GM21723 (cell line): ENCODE measurements at regions not wholly inside any gene's neighbourhood (a gene's known extent, or its start where the extent isn't known, plus 50 kb on each side); places are given as distances from the start of the nearest gene placed in this dataset.

Experiments
- ATAC-seq: cut with Tn5 transposase; IDR thresholded peaks from one replicate; pipeline ENCODE4 v1.9.1; 2021; ENCODE audit warnings: mild to moderate bottlenecking, moderate library complexity; ENCODE audit not compliant: unreplicated experiment

- ATAC-seq, result no peak
Observed at GRCh38 chr7:156196649-156197048, 384.4 kb upstream of the SHH start.

GRCh38 chr7:156195276-156195675 is 383.0 kb upstream of the SHH start:
- ATAC-seq, result no peak

- ATAC-seq, result no peak
Observed at GRCh38 chr7:156194813-156195212, 382.6 kb upstream of the SHH start.

- no peak for ATAC-seq
Observed at GRCh38 chr7:156192921-156193320, 380.7 kb upstream of the SHH start.

GRCh38 chr7:156191090-156191489 is 378.8 kb upstream of the SHH start:
- ATAC-seq, result no peak

- ATAC-seq, result no peak
Observed at GRCh38 chr7:156185076-156185475, 372.8 kb upstream of the SHH start.

- no peak for ATAC-seq
Observed at GRCh38 chr7:156184164-156184563, 371.9 kb upstream of the SHH start.

- no peak for ATAC-seq
Observed at GRCh38 chr7:156180451-156181229, 368.4 kb upstream of the SHH start.

GRCh38 chr7:156179872-156180390 is 367.7 kb upstream of the SHH start:
- ATAC-seq, result no peak

GRCh38 chr7:156178857-156179256 is 366.6 kb upstream of the SHH start:
- ATAC-seq, result no peak

- no peak for ATAC-seq
Observed at GRCh38 chr7:156178214-156178613, 366.0 kb upstream of the SHH start.

- ATAC-seq, result no peak
Observed at GRCh38 chr7:156177422-156178055, 365.3 kb upstream of the SHH start.

- ATAC-seq, result no peak
Observed at GRCh38 chr7:156176039-156176438, 363.8 kb upstream of the SHH start.

- no peak for ATAC-seq
Observed at GRCh38 chr7:156175003-156175402, 362.7 kb upstream of the SHH start.

- ATAC-seq, result no peak
Observed at GRCh38 chr7:156174428-156174827, 362.2 kb upstream of the SHH start.

GRCh38 chr7:156173748-156174353 is 361.6 kb upstream of the SHH start:
- no peak for ATAC-seq

GRCh38 chr7:156173346-156173745 is 361.1 kb upstream of the SHH start:
- no peak for ATAC-seq

- ATAC-seq, result no peak
Observed at GRCh38 chr7:156172638-156173037, 360.4 kb upstream of the SHH start.

- ATAC-seq, result no peak
Observed at GRCh38 chr7:156169474-156170370, 357.5 kb upstream of the SHH start.

GRCh38 chr7:156168434-156168833 is 356.2 kb upstream of the SHH start:
- ATAC-seq, result no peak

- no peak for ATAC-seq
Observed at GRCh38 chr7:156167987-156168386, 355.7 kb upstream of the SHH start.
